Adipocyte (in vitro differentiated cells): ENCODE measurements at regions not wholly inside any gene's neighbourhood (a gene's known extent, or its start where the extent isn't known, plus 50 kb on each side); places are given as distances from the start of the nearest gene placed in this dataset.

Experiments
- DNase-seq: peaks from one replicate; pipeline ENCODE4 v3.0.0-alpha.2; 2015; ENCODE audit warnings: low read depth
- H3K27me3 ChIP-seq: replicated peaks from 2 replicates; pipeline ENCODE4 v1.7.0; 2013; ENCODE audit warnings: mild to moderate bottlenecking, low read length, moderate library complexity; ENCODE audit not compliant: control insufficient read depth, insufficient read depth
- H3K36me3 ChIP-seq: 2 replicates; pipeline ENCODE4 v1.7.0; 2013; ENCODE audit warnings: low read length, mild to moderate bottlenecking, moderate library complexity; ENCODE audit not compliant: control insufficient read depth, insufficient read depth, severe bottlenecking
- H3K4me1 ChIP-seq: 2 replicates; pipeline ENCODE4 v1.7.0; 2013; ENCODE audit warnings: mild to moderate bottlenecking, low read length, moderate library complexity; ENCODE audit not compliant: control insufficient read depth, insufficient read depth
- H3K4me3 ChIP-seq: 2 replicates; pipeline ENCODE4 v1.7.0; 2013; ENCODE audit warnings: mild to moderate bottlenecking, low read length, moderate library complexity
- H3K9ac ChIP-seq: 2 replicates; pipeline ENCODE4 v1.7.0; 2013; ENCODE audit warnings: mild to moderate bottlenecking, low read length, moderate library complexity
- H3K9me3 ChIP-seq: 2 replicates; pipeline ENCODE4 v1.7.0; 2013; ENCODE audit warnings: mild to moderate bottlenecking, low read length, moderate library complexity; ENCODE audit not compliant: control insufficient read depth

DNA sequence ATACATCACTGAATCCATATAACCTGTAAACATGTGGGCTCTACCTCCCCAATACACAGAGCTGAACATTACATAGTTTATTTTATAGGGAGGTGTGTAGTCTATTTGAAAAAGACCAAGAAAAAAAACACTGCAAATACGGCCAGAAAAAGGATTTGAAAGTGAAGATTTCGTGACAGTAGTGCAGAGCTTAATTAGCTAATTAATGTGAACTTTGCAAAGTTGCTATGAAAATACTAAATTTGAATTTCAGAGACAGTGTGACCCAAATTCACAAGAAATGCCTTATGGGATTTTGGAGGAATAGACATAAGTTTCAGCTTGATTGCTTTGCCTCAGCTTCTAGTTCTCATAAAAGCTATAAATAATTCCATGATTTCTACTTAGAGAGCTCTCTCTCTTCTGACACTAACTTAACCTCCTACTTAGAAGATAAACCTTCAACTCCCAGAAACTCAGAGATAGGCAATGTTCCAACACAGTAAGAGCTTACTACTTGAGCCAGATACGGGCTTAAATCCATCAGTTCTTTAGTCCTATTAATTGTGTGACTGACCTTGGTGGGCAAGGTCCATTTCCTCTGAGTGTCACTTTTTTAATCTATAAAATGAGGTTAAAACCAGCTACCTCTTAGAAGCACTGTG lies 87.3 kb upstream of the THBS1 start:
- no peaks in the 10 kb centered on the region for H3K27me3 ChIP-seq

DNA sequence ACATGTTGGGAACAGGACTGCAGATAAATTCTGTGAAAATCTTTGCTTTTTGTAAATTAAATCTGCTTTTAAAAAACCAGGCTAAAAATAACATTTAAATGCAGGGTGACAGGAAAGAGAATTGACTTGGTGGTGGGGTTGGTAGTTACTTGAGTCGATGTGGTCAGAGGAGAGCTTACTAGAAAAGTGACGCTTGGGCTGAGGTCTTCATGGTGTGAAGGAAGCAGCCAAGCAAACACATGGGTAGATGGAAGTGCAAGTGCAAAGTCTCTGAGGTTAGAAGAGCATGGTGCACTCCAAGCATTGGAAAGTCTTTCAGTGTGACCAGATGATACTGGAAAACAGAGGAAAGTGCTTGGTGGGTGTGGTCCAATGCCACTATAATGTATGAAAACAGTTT lies 86.4 kb upstream of the THBS1 start:
- Histone ChIP-seq H3K9ac (no peak overlapping the region), H3K9me3 (no peaks in the 10 kb centered on the region), H3K36me3 (no peaks in the 10 kb centered on the region), H3K27me3 (no peaks in the 10 kb centered on the region), H3K4me1 (peaks cover 34% of the 10 kb centered on the region), H3K4me3 (no peak overlapping the region)
- DNase-seq = no peak

More for the DNA sequence above, 87.3 kb upstream of the THBS1 start:
- Histone ChIP-seq H3K4me3 (no peak overlapping the region), H3K9ac (no peak overlapping the region), H3K36me3 (no peaks in the 10 kb centered on the region), H3K9me3 (no peaks in the 10 kb centered on the region), H3K4me1 (peaks cover 25% of the 10 kb centered on the region)
- no peak for DNase-seq

DNA sequence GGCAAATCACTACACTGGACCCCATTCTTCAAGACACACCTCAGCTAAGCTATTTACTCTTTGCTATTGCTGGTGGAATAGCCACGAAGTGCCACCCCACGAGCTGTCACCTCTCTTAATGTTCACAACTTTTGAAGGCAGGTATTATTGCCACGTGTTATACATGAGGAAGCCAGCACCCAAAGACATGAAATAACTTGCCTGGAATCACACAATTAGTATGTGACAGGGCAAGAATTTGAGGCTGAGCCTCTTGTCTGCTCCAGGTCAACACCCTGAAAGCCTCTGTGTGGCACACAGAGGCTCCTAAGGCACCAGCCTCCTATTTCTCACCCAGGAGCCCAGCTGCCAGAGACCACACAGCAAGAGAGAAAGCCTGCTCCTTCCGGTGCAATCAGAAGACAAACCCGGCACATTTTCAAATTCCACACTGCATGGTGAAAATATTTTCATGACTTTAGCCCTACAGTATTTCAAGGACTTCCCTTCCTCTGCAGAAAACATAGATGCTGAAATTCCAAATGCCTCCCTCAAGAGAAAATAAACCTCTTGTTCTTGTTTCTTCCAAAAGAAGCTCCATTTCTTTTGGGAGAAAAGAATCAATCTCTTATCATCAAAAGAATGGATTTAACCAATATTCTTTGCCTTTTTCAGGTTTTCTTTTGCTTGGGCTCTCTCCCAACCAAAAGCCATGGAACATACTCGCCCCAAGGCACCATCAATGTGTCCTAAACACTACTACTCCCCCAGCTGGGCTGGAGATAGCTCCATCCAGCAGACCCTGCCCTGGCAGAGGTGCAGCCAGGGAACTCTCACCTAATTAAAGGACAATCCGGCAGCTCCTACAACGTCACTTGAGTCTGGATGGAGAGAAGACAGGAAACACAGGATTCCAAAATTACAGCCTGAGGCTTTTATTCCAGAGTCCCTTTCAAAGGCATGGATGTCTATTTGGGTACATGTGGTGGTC lies 84.7 kb upstream of the THBS1 start:
- DNase-seq = peak; percentile 63
- H3K9ac ChIP-seq = peak overlapping the region; percentile 10
- peaks cover 34% of the 10 kb centered on the region for H3K4me1 ChIP-seq
- no peaks in the 10 kb centered on the region for H3K36me3 ChIP-seq
- H3K27me3 ChIP-seq = no peaks in the 10 kb centered on the region
- H3K9me3 ChIP-seq = no peaks in the 10 kb centered on the region
- peak overlapping the region; percentile 6 for H3K4me3 ChIP-seq

DNA sequence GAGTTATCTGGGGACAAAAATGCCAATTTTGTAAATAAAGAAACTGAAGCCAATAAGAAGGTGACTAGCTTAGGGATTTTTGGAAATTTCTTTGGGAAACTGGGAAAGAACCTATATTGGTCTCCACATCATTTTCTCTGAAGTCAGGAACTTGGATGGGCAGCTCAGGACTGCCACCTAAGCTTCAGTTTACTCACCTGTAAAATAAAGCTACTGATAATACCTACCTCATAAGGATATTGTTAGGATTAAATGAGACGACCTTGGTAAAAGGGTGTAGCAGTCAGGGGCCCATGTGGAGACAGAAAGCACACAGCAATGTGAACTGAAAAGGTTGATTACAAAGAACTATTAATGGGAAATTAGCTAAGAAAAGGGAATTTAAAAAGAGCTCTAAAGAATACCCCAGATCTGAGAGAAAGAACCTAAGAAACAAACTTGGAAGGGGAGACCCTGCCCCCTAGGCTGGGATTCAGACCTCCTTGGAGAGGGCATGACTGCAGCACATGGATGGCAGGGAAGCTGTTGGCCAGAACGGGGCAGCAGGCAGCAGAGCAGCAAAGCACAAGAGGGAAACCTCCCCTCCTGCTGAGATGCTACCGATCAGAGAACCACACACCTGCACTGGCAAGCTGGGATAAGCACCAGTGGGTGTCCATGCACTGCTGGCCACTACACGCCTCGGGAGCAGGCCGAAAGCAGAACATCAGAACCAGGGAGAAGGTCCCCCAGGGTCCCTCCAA lies 83.7 kb upstream of the THBS1 start:
- Histone ChIP-seq H3K36me3 (no peaks in the 10 kb centered on the region), H3K9me3 (no peaks in the 10 kb centered on the region), H3K27me3 (no peaks in the 10 kb centered on the region), H3K4me1 (peaks cover 34% of the 10 kb centered on the region), H3K9ac (no peak overlapping the region), H3K4me3 (no peak overlapping the region)
- no peak for DNase-seq

DNA sequence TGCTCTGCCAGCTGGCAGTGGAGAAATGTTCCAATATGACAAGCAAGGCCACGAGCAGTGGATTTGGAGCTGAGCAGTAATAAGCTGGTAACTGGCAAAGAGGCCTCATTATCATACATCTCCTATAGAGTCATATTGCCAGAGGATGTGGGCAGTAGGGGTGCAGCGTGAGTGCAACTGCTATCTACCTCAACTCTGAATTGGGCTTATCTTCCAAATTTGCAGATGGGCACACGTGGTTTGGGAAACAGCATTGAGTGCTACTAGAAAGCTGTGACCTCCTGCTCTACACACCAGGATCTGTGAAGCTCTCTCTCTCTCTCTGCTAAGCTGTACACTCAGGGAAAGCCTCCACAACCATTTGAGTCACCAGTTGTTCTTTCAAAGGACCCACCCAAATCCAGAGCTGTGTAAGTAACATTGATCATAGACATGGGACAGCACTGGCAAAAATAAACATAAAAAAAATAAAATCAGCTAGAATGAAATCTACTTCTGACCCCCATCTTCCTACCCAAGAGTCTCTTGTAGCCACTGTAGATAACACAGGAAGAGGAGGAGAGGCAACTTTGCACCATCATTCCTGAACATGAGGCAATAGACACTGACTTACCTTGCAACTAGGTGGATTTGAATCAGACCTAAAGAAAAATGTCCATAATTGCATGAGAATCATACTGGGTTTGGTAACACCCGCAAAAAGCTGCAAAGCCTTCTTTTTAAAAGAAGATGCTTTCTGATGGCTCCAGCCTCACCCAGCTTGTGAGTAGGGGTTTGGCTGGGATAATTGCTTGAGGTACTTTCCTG lies 82.9 kb upstream of the THBS1 start:
- no peak overlapping the region for H3K4me3 ChIP-seq
- no peaks in the 10 kb centered on the region for H3K27me3 ChIP-seq
- DNase-seq = peak; percentile 39
- H3K9me3 ChIP-seq = no peaks in the 10 kb centered on the region
- H3K36me3 ChIP-seq = no peaks in the 10 kb centered on the region
- H3K4me1 ChIP-seq = peaks cover 34% of the 10 kb centered on the region
- no peak overlapping the region for H3K9ac ChIP-seq

DNA sequence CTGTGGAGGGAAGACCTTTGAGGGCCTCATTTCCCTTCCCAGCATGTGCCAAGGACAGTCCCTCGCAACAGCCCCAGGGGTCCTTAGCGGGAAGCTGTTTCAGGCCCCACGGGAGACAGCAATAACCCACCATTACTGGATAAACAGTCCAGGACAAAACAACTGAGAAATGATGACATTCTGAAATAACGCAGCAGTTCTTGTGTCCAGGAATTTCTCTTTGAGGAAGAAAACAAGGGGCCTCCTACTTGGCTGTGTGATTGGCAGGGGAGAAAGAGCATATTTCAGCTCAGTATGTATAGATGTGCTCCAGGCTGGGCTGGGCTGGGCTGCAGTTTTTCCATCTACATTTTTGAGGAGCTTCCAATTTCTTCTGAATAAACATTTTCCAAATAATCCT lies 82.2 kb upstream of the THBS1 start:
- Histone ChIP-seq H3K4me1 (peaks cover 34% of the 10 kb centered on the region), H3K9me3 (no peaks in the 10 kb centered on the region), H3K36me3 (no peaks in the 10 kb centered on the region), H3K4me3 (no peak overlapping the region), H3K27me3 (no peaks in the 10 kb centered on the region), H3K9ac (no peak overlapping the region)
- peak; percentile 81 for DNase-seq

DNA sequence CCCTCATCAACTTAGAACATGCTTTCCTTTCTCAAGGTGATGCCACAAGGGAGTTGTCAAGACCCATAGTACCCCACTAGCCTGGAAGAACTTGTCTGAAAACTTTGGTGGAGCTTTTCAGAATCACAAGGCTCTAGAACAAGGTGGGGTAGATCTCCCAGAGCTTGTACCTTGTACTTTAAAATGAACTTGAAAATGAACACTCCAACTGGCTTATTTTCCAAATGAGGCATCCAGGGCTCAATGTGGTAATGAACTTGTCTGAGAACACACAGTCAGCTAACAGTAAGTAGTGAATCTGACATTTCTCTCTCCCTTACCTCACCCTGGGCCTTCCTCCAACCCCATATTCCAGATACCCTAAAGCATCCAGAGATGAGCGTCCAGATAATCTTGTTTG lies 81.8 kb upstream of the THBS1 start:
- Histone ChIP-seq H3K9ac (no peak overlapping the region), H3K36me3 (no peaks in the 10 kb centered on the region), H3K4me1 (peaks cover 34% of the 10 kb centered on the region), H3K27me3 (no peaks in the 10 kb centered on the region), H3K4me3 (no peak overlapping the region), H3K9me3 (no peaks in the 10 kb centered on the region)
- no peak for DNase-seq

DNA sequence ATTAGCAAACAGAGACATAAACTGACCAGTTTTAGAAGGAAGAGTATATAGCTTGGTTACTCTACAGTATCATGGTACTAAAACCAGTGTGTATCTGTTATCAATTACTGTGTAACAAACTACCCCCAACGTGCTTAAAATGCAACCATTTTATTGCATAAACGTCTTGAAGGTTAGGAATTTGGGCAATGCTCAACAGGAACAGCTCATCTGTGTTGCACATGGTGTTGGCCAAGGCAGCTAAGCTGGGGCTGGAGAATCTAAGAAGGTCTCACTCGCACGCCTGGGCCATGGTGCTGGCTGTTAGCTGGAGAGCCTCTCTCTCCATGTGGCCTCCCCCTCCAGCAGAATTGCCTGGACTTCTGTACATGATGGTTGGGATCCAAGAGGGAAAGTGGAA lies 81.2 kb upstream of the THBS1 start:
- H3K36me3 ChIP-seq = no peaks in the 10 kb centered on the region
- no peaks in the 10 kb centered on the region for H3K9me3 ChIP-seq
- peaks cover 38% of the 10 kb centered on the region for H3K4me1 ChIP-seq

DNA sequence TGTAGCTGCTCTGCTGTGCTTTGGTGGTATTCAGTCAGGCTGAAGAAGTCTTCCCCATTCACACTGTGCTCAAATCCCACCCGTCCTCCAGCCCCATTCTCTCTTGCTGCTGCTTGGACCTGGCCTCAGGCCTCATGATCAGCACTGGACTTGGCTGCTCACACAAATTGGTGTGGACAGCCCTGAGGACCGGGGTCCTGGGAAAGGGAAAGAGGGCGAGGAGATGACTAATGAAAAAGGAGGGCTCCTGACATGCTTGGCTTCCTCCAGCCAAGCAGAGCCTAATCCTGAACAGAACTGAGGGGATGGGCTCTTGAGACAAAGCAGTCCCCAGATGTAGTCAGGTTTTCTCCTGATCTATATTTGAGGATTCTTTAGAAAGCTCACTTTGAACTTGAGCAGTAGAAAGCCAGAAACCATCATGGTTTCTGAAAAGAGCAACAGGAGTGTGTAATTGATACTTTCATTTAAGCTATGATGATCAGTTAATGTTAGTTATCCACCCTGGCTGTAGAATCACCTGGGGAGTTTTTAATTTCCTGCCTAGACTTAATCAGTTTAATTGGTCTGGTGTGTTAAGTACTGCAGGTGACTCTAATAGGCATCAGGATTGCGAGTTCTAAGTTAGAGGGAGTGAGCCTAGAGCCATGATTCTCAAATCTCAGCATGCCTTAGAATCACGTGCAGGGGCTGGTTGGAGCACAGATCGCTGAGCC lies 79.4 kb upstream of the THBS1 start:
- no peaks in the 10 kb centered on the region for H3K36me3 ChIP-seq
- H3K9me3 ChIP-seq = no peaks in the 10 kb centered on the region
- H3K9ac ChIP-seq = no peak overlapping the region
- no peak overlapping the region for H3K4me3 ChIP-seq
- DNase-seq = peak; percentile 93
- no peaks in the 10 kb centered on the region for H3K27me3 ChIP-seq
- peaks cover 30% of the 10 kb centered on the region for H3K4me1 ChIP-seq

More for the DNA sequence above, 81.2 kb upstream of the THBS1 start:
- DNase-seq = peak; percentile 39
- no peak overlapping the region for H3K4me3 ChIP-seq
- no peaks in the 10 kb centered on the region for H3K27me3 ChIP-seq
- H3K9ac ChIP-seq = no peak overlapping the region

DNA sequence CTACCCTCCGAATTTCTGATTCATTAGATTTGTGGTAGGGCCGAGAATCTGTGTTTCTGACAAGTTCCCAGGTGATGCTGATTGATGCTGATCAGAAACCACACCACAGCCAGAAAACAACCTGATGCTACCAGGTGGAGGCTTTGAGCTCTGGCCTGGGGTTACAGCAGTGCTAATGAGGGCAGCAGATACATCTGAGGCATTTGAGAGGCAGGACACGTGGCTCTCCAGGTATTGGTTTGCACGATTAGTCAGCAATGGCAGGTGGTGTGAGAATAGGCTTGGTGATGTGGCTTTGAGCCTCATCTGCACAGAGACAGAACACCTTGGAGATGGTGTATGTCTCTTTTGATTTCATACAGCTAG lies 78.8 kb upstream of the THBS1 start:
- Histone ChIP-seq H3K4me1 (peaks cover 26% of the 10 kb centered on the region), H3K9me3 (no peaks in the 10 kb centered on the region), H3K9ac (no peak overlapping the region), H3K4me3 (no peak overlapping the region), H3K36me3 (no peaks in the 10 kb centered on the region), H3K27me3 (no peaks in the 10 kb centered on the region)
- DNase-seq = no peak
